Stomach (tissue), 4 donors: ENCODE measurements at regions not wholly inside any gene's neighbourhood (a gene's known extent, or its start where the extent isn't known, plus 50 kb on each side); places are given as distances from the start of the nearest gene placed in this dataset.

ENCODE experiments used
- CTCF ChIP-seq, 7 experiments: fragments of 450-650 bp in 4 of 7; fragments of 200-600 bp in 3 of 7; sonication (generic) in 3 of 7; IDR thresholded peaks; one replicate each; pipeline ENCODE4 v1.5.1; 2016 to 2019; ENCODE audit warnings: antibody characterized with exemption in 7 of 7, control low read depth in 2 of 7, mild to moderate bottlenecking in 1 of 7
- POLR2A ChIP-seq, 4 donors: fragments of 450-650 bp; IDR thresholded peaks; one replicate each; pipeline ENCODE4 v1.6.1; 2016; ENCODE audit warnings: antibody characterized with exemption in 4 of 4, control low read depth in 2 of 4, mild to moderate bottlenecking in 1 of 4, moderate library complexity in 1 of 4

- TF ChIP-seq CTCF (IDR thresholded peaks at IDR 0.05) (no peak), POLR2A (IDR thresholded peaks at IDR 0.05) (no peak)
Measured at GRCh38 chr20:11045412-11046175, 371.8 kb upstream of the JAG1 start.
